ENCODE measurements at regions not wholly inside any gene's neighbourhood (a gene's known extent, or its start where the extent isn't known, plus 50 kb on each side); places are given as distances from the start of the nearest gene placed in this dataset.

DNA sequence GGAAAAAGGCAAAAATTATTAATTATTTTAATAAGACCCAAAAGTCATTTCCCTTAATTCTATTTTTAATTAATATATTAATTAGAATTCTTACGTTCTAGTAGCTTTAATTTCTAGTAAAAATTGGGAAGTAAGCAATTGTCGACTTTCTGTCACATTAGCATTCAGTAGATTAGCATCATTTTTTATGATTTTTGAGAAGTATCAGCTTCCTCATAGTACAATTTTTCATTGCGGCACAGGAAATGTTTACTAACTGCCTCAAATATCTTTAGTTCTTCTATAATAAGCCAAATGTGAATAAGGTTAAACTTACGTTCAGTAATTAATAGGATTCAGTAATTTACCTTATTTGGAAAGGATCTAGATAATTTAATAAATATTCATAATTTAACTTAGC, 687.4 kb downstream of the EPM2A start:
- TF ChIP-seq, protein P1, sequence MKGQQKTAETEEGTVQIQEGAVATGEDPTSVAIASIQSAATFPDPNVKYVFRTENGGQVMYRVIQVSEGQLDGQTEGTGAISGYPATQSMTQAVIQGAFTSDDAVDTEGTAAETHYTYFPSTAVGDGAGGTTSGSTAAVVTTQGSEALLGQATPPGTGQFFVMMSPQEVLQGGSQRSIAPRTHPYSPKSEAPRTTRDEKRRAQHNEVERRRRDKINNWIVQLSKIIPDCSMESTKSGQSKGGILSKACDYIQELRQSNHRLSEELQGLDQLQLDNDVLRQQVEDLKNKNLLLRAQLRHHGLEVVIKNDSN (CRISPR knock-in tag; IDR thresholded peaks at IDR 0.05) = no peak
- TF ChIP-seq, protein P2, sequence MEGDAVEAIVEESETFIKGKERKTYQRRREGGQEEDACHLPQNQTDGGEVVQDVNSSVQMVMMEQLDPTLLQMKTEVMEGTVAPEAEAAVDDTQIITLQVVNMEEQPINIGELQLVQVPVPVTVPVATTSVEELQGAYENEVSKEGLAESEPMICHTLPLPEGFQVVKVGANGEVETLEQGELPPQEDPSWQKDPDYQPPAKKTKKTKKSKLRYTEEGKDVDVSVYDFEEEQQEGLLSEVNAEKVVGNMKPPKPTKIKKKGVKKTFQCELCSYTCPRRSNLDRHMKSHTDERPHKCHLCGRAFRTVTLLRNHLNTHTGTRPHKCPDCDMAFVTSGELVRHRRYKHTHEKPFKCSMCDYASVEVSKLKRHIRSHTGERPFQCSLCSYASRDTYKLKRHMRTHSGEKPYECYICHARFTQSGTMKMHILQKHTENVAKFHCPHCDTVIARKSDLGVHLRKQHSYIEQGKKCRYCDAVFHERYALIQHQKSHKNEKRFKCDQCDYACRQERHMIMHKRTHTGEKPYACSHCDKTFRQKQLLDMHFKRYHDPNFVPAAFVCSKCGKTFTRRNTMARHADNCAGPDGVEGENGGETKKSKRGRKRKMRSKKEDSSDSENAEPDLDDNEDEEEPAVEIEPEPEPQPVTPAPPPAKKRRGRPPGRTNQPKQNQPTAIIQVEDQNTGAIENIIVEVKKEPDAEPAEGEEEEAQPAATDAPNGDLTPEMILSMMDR (IDR thresholded peaks at IDR 0.05) = no peak
- TF ChIP-seq ZBTB21 (CRISPR knock-in tag; IDR thresholded peaks at IDR 0.05; ENCODE audit: borderline replicate concordance) (no peak), FOXP1 (CRISPR knock-in tag; IDR thresholded peaks at IDR 0.05; ENCODE audit: borderline replicate concordance) (no peak), MYBL2 (CRISPR knock-in tag; IDR thresholded peaks at IDR 0.05) (no peak)
- TF ChIP-seq, protein P3, sequence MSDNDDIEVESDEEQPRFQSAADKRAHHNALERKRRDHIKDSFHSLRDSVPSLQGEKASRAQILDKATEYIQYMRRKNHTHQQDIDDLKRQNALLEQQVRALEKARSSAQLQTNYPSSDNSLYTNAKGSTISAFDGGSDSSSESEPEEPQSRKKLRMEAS (CRISPR knock-in tag; IDR thresholded peaks at IDR 0.05) = no peak

Data from WTC11 (cell line).